C4-2B (cell line): ENCODE measurements at regions not wholly inside any gene's neighbourhood (a gene's known extent, or its start where the extent isn't known, plus 50 kb on each side); places are given as distances from the start of the nearest gene placed in this dataset.
"Not testable (repeated sequence)": the region's sequence is repeated elsewhere in the genome, so short reads cannot be mapped to it uniquely, and the experiment has no call there.

Experiments used
- H3K27ac ChIP-seq: fragments of 450-650 bp; 2 replicates; pipeline ENCODE4 v1.5.1; 2017
- ZFX ChIP-seq: fragments of 450-650 bp; IDR thresholded peaks from 2 replicates; pipeline ENCODE4 v1.6.1; 2017
- TF ChIP-seq, protein P1 (sequence below): fragments of 450-650 bp; conservative IDR thresholded peaks from 2 replicates; pipeline ENCODE4 v1.5.1; 2017; ENCODE audit warnings: mild to moderate bottlenecking

DNA sequence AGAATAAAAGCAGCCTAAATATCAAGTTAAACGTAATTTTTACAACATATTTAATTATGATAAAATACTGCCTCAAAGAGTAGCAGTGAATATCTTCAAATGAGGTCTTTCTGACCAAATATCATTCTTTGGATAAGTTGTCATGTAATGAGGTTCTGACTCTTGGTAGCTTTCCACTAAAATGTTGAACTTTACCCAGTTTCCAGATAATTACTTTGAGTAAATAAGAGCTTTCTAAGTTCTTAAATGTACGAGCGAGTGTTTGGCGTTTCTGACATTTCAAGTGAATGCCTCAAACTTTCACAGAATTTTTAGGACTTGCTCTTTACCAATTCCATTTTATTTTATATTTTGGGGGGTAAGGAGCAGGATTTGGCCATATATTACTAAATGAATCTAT, 1515.2 kb downstream of the FAM181B start:
- no peak overlapping the region for H3K27ac ChIP-seq
- no peak for TF ChIP-seq ZFX
- TF ChIP-seq, protein P1, sequence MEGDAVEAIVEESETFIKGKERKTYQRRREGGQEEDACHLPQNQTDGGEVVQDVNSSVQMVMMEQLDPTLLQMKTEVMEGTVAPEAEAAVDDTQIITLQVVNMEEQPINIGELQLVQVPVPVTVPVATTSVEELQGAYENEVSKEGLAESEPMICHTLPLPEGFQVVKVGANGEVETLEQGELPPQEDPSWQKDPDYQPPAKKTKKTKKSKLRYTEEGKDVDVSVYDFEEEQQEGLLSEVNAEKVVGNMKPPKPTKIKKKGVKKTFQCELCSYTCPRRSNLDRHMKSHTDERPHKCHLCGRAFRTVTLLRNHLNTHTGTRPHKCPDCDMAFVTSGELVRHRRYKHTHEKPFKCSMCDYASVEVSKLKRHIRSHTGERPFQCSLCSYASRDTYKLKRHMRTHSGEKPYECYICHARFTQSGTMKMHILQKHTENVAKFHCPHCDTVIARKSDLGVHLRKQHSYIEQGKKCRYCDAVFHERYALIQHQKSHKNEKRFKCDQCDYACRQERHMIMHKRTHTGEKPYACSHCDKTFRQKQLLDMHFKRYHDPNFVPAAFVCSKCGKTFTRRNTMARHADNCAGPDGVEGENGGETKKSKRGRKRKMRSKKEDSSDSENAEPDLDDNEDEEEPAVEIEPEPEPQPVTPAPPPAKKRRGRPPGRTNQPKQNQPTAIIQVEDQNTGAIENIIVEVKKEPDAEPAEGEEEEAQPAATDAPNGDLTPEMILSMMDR, result no peak

DNA sequence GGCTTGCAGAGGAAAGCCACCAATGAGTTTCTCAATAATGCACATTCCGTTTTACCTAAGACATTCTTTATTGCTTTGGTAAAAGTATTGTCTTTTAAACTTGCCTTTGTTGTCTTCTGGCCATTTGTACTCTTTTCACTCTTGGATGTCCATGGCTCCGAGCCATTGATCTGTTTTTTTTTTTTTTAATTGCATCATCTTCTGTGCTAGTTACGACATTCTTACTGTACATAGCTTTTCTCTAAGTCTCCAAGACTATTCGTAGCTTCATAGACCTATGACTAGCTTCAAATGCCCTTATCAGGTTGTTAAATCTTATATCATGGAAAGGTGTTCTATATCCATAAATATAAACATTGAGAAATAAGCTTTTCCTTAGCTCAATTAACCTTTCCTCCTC, 1522.6 kb downstream of the FAM181B start:
- TF ChIP-seq ZFX, result no peak
- TF ChIP-seq, protein P1, result no peak
- no peak overlapping the region for H3K27ac ChIP-seq

DNA sequence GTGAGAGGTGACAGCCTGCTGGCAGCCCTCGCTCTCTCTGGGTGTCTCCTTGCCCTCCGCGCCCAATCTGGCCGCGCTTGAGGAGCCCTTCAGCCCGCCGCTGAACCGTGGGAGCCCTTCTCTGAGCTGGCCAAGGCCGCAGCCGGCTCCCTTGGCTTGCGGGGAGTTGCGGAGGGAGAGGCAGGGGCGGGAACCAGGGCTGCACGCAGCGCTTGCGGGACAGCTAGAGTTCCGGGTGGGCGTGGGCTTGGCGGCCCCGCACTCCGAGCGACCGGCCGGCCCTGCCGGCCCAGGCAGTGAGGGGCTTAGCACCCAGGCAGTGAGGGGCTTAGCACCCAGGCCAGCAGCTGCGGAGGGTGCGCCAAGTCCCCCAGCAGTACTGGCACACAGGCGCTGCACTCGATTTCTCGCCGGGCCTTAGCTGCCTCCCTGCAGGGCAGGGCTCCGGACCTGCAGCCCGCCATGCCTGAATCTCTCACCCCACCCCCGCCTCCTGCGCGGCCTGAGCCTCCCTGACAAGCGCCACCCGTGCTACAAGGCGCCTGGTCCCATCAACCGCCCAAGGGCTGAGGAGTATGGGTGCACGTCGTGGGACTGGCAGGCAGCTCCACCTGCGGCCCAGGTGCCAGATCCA, 1526.1 kb downstream of the FAM181B start:
- no peak for TF ChIP-seq ZFX
- TF ChIP-seq, protein P1, result no peak
- no peak overlapping the region for H3K27ac ChIP-seq

- TF ChIP-seq ZFX, result no peak
- TF ChIP-seq, protein P1, result no peak
- no peak overlapping the region for H3K27ac ChIP-seq
These were observed 1529.8 kb downstream of the FAM181B start for GRCh38 chr11:81203876-81204275.

DNA sequence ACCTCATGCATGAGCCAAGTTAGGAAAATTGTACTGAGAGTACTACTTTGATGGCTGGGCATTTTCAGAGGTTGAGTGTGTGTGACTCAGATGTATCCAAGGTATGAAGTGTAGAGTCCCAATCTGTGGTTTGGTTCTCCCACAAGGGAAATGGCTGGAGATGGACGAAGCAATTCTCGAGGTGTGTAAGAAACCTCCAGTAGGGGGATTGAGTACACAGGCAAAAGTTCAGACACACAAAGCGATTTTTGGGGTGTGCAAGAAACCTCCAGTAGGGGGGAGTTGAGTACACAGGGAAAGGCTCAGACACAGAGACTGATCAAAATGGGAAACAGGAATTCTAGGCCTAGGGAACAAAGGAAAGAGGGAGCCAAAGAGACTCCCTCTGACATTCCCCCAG, 1536.3 kb downstream of the FAM181B start:
- no peak overlapping the region for H3K27ac ChIP-seq
- TF ChIP-seq ZFX, result no peak
- TF ChIP-seq, protein P1, result no peak; the same call in 1 of the 2 replicates

DNA sequence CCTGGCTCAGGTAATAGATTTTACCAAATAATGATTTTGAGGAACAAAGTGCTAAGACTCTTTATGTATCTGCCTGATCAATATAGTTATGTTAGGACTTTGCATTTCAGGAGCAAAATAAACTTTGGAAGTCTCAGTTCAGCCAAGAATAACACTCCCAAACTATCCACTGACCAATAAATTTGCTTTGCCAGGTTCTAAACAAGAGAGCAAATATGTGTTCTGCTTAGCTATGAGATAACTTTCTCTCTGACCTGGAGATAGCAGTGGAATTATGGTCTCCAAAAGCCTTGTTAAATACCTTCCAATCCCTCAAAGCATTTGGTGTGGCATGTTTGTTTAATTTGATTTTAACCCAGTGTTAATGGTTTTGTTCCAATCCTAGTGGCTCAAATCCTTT, 1541.1 kb downstream of the FAM181B start:
- H3K27ac ChIP-seq, result no peak overlapping the region
- TF ChIP-seq ZFX, result no peak
- TF ChIP-seq, protein P1, result no peak

DNA sequence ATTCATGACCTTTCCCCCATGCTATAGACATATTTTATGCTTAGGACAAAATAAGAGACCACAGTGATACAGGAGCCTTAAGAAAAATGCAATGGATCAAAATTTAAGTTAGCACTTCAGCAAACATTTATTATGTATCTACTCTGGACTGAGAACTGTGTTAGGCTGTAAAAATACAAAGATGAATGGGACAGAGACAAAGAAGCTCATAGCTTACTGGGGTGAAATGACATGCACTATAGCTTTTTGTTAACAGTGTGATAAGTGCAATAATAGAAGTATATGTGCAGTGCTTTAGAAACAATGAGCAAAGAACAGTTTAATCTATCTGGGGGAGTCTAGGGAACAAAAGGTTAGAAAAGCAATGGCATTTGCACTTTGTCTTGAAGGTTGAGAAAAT, 1543.1 kb downstream of the FAM181B start:
- TF ChIP-seq, protein P1, result no peak
- no peak overlapping the region for H3K27ac ChIP-seq

GRCh38 chr11:81187033-81187432, 1546.6 kb downstream of the FAM181B start:
- H3K27ac ChIP-seq, result not testable (repeated sequence)
